ENCODE measurements at regions not wholly inside any gene's neighbourhood (a gene's known extent, or its start where the extent isn't known, plus 50 kb on each side); places are given as distances from the start of the nearest gene placed in this dataset.

DNA sequence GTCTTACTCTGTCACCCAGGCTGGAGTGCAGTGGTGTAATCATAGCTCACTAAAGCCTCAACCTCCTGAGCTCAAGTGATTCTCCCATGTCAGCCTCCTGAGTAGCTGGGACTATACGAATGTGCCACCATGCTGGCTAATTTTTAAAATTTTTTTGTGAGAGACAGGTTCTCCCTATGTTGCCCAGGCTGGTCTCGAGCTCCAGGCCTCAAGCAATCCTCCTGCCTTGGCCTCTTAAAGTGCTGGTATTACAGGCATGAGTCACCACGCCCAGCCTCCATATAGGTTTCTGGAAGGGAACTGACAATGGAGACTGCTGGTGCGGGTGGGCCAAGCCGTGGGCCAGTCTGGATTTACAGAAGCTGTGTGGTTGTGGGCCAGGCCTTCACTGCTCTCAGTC is 189.2 kb downstream of the URI1 start:
- TF ChIP-seq, protein P1, sequence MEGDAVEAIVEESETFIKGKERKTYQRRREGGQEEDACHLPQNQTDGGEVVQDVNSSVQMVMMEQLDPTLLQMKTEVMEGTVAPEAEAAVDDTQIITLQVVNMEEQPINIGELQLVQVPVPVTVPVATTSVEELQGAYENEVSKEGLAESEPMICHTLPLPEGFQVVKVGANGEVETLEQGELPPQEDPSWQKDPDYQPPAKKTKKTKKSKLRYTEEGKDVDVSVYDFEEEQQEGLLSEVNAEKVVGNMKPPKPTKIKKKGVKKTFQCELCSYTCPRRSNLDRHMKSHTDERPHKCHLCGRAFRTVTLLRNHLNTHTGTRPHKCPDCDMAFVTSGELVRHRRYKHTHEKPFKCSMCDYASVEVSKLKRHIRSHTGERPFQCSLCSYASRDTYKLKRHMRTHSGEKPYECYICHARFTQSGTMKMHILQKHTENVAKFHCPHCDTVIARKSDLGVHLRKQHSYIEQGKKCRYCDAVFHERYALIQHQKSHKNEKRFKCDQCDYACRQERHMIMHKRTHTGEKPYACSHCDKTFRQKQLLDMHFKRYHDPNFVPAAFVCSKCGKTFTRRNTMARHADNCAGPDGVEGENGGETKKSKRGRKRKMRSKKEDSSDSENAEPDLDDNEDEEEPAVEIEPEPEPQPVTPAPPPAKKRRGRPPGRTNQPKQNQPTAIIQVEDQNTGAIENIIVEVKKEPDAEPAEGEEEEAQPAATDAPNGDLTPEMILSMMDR (IDR thresholded peaks at IDR 0.05) = no peak
- no peak overlapping the region for H3K27ac ChIP-seq
- no peaks in the 10 kb centered on the region for H3K4me1 ChIP-seq
- H3K36me3 ChIP-seq = no peaks in the 10 kb centered on the region
- no peaks in the 10 kb centered on the region for H3K9me3 ChIP-seq
- ATAC-seq = no peak
- no peak overlapping the region for H3K4me3 ChIP-seq
- intact Hi-C loops (cut with DNase I) = no loop called here
- DNase-seq = no peak
- no peaks in the 10 kb centered on the region for H3K27me3 ChIP-seq (ENCODE audit: low read depth)

DNA sequence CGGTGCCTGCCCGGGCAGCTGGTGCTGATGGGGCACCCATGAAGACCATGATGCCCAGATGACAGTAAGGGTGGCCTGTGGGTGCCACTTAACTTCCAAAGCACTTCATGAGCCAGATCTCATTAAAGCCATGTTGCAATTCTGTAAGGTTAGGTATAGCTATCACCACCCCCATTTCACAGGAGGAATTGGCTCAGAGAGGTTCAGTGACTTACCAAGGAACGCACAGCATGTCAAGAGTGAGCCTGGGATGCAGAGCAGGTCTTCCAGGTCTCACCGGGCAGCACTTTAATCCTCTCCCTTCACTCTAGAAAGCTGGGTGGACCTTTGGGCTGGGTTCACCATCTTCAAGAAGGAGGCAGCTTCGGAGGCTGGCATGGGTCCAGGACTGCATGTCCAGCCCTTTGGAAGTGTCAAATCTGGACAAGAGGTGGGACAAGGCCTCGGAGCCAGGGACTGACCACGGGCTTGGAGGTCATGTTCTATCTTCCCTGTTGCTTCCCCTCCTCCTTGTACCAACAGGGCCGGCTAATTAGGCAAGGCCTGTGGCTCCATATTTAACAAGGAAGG is 189.8 kb downstream of the URI1 start:
- intact Hi-C loops (cut with DNase I) = no loop called here
- Histone ChIP-seq H3K27ac (no peak overlapping the region), H3K4me1 (no peaks in the 10 kb centered on the region), H3K27me3 (ENCODE audit: low read depth) (no peaks in the 10 kb centered on the region), H3K36me3 (no peaks in the 10 kb centered on the region), H3K4me3 (no peak overlapping the region), H3K9me3 (no peaks in the 10 kb centered on the region)
- no peak for DNase-seq
- no peak for ATAC-seq
- TF ChIP-seq, protein P1 (IDR thresholded peaks at IDR 0.05) = no peak

DNA sequence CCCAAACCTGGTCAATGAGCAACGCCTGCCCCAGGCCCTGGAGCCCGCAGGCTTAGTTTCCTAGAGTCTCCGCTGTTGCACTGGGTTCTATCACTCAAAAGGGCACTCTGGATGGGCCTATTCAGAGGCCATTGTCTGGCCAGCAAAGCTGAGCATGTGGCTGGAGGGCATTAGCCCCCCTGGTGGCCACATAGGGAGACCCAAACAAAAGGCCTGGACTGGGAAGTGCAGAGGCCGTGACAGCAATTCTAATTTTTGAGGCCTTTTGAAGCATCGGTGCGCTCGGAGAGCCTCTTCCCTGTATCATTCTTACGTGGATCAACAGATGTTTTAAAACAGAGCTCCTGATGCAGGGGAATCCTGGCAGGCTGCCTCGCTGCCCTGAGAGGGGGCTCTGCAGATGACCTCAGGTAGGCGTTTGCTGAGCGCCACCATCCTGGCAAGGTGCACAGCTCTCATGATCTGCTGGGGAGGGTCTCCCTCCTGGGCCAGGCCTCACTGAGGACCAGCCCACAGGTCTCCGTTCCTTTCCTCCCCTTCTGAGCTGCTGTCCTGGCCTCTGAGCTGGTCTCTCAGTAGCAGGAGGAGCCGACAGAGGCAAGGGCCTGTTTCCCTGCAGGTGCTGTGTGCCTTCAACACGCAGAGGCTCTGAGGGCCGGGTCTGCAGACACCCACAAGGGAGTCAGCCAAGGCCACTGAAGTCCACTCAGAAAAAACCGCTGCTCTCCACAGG is 190.5 kb downstream of the URI1 start:
- no peaks in the 10 kb centered on the region for H3K9me3 ChIP-seq
- no peaks in the 10 kb centered on the region for H3K27me3 ChIP-seq (ENCODE audit: low read depth)
- H3K36me3 ChIP-seq = no peaks in the 10 kb centered on the region
- no peaks in the 10 kb centered on the region for H3K4me1 ChIP-seq
- TF ChIP-seq, protein P1 (IDR thresholded peaks at IDR 0.05) = no peak
- H3K27ac ChIP-seq = no peak overlapping the region
- H3K4me3 ChIP-seq = no peak overlapping the region
- ATAC-seq (no peak), DNase-seq (no peak)
- intact Hi-C loops (cut with DNase I) = no loop called here

DNA sequence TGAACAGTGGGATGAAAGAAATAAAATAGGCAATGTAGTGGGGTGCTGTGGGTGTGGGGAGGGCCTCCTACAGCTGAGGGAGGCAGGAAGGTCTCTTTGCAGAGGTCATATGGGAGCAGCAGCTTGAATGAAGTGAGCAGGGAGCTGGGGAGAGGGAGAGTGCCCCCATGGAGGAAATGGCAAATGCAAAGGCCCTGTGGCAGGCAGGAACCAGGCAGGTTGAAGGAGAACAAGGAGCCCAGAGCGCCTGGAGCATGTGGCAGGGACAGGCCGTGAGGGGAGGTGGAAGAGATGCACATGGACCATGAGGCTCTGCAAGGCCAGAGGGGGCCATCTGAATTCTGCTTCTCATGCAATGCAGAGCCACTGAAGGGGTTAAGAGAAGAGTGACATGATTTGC is 191.8 kb downstream of the URI1 start:
- no peaks in the 10 kb centered on the region for H3K36me3 ChIP-seq
- TF ChIP-seq, protein P1 (IDR thresholded peaks at IDR 0.05) = no peak
- no peaks in the 10 kb centered on the region for H3K4me1 ChIP-seq
- intact Hi-C loops (cut with DNase I) = no loop called here
- DNase-seq = no peak
- ATAC-seq = no peak
- H3K4me3 ChIP-seq = no peak overlapping the region
- no peaks in the 10 kb centered on the region for H3K9me3 ChIP-seq
- no peak overlapping the region for H3K27ac ChIP-seq
- no peaks in the 10 kb centered on the region for H3K27me3 ChIP-seq (ENCODE audit: low read depth)

DNA sequence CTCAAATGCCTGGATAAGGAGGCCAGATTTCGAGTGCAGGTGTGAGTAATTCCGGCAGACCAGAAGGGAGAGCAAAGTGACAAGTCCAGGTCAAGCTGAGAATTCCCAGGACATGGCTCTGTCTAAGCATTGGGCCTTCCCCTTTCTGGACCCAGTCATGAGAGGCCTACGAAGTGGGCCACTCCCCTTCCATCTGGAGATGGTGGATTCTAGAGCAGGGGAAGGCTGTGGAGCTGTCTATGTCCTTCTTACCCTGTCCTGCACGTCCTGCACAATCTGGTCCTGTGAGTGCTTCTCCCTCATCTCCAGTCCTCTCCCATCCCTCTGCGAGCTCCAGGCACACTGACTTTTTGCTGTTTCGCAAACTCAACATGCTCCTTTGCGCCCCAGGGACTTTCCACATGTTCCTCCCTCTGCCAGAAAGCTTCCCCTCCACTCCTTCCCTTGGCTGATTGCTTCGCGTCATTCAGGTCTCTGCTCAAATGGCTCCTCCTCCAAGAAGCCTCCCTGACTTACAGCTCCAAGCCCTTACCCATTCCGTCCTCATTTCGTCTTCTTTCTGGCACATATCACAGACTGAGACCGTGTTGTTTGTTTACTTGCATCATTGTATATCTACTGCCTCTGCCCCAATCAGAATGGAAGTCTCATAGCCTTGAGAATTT is 193.2 kb downstream of the URI1 start:
- intact Hi-C loops (cut with DNase I) = no loop called here
- no peak for DNase-seq

More for the DNA sequence above, 193.2 kb downstream of the URI1 start:
- Histone ChIP-seq H3K4me3 (no peak overlapping the region), H3K36me3 (no peaks in the 10 kb centered on the region), H3K9me3 (no peaks in the 10 kb centered on the region), H3K27me3 (ENCODE audit: low read depth) (no peaks in the 10 kb centered on the region), H3K27ac (no peak overlapping the region), H3K4me1 (no peaks in the 10 kb centered on the region)
- ATAC-seq = no peak
- TF ChIP-seq, protein P1 (IDR thresholded peaks at IDR 0.05) = no peak

Measured in lower lobe of right lung (tissue), 2 donors.